ENCODE measurements at regions not wholly inside any gene's neighbourhood (a gene's known extent, or its start where the extent isn't known, plus 50 kb on each side); places are given as distances from the start of the nearest gene placed in this dataset.

GRCh38 chr15:75776065-75776423 lies 63.4 kb upstream of the CSPG4 start:
- no peak overlapping the region; the same call in 1 of the 2 replicates for H3K4me3 Mint-ChIP-seq
- DNase-seq (ENCODE audit: low spot score) (peak; percentile 36), ATAC-seq (no peak)
- POLR2A ChIA-PET, result no interaction called here
- peaks cover 14% of the 10 kb centered on the region for H3K27me3 Mint-ChIP-seq (ENCODE audit: low read depth)
- H3K4me1 Mint-ChIP-seq, result peaks cover 54% of the 10 kb centered on the region
- no peaks in the 10 kb centered on the region for H3K9me3 Mint-ChIP-seq
- peak overlapping the region; percentile 67; the same call in 1 of the 2 replicates for H3K27ac Mint-ChIP-seq
- TF ChIP-seq, protein P1, sequence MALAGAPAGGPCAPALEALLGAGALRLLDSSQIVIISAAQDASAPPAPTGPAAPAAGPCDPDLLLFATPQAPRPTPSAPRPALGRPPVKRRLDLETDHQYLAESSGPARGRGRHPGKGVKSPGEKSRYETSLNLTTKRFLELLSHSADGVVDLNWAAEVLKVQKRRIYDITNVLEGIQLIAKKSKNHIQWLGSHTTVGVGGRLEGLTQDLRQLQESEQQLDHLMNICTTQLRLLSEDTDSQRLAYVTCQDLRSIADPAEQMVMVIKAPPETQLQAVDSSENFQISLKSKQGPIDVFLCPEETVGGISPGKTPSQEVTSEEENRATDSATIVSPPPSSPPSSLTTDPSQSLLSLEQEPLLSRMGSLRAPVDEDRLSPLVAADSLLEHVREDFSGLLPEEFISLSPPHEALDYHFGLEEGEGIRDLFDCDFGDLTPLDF (CRISPR knock-in tag; IDR thresholded peaks at IDR 0.05), result no peak
- TF ChIP-seq TEAD1 (CRISPR knock-in tag; IDR thresholded peaks at IDR 0.05), result no peak
- no peak for TF ChIP-seq TCF7 (CRISPR knock-in tag; IDR thresholded peaks at IDR 0.05; ENCODE audit: low read depth)
- TF ChIP-seq, protein P2, sequence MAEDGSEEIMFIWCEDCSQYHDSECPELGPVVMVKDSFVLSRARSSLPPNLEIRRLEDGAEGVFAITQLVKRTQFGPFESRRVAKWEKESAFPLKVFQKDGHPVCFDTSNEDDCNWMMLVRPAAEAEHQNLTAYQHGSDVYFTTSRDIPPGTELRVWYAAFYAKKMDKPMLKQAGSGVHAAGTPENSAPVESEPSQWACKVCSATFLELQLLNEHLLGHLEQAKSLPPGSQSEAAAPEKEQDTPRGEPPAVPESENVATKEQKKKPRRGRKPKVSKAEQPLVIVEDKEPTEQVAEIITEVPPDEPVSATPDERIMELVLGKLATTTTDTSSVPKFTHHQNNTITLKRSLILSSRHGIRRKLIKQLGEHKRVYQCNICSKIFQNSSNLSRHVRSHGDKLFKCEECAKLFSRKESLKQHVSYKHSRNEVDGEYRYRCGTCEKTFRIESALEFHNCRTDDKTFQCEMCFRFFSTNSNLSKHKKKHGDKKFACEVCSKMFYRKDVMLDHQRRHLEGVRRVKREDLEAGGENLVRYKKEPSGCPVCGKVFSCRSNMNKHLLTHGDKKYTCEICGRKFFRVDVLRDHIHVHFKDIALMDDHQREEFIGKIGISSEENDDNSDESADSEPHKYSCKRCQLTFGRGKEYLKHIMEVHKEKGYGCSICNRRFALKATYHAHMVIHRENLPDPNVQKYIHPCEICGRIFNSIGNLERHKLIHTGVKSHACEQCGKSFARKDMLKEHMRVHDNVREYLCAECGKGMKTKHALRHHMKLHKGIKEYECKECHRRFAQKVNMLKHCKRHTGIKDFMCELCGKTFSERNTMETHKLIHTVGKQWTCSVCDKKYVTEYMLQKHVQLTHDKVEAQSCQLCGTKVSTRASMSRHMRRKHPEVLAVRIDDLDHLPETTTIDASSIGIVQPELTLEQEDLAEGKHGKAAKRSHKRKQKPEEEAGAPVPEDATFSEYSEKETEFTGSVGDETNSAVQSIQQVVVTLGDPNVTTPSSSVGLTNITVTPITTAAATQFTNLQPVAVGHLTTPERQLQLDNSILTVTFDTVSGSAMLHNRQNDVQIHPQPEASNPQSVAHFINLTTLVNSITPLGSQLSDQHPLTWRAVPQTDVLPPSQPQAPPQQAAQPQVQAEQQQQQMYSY (CRISPR knock-in tag; IDR thresholded peaks at IDR 0.05), result no peak
- TF ChIP-seq, protein P3, sequence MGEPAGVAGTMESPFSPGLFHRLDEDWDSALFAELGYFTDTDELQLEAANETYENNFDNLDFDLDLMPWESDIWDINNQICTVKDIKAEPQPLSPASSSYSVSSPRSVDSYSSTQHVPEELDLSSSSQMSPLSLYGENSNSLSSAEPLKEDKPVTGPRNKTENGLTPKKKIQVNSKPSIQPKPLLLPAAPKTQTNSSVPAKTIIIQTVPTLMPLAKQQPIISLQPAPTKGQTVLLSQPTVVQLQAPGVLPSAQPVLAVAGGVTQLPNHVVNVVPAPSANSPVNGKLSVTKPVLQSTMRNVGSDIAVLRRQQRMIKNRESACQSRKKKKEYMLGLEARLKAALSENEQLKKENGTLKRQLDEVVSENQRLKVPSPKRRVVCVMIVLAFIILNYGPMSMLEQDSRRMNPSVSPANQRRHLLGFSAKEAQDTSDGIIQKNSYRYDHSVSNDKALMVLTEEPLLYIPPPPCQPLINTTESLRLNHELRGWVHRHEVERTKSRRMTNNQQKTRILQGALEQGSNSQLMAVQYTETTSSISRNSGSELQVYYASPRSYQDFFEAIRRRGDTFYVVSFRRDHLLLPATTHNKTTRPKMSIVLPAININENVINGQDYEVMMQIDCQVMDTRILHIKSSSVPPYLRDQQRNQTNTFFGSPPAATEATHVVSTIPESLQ (CRISPR knock-in tag; IDR thresholded peaks at IDR 0.05), result no peak
- TF ChIP-seq CDX4 (CRISPR knock-in tag; IDR thresholded peaks at IDR 0.05; ENCODE audit: borderline replicate concordance), result no peak
- TF ChIP-seq JAZF1 (CRISPR knock-in tag; IDR thresholded peaks at IDR 0.05), result no peak
- no peak for TF ChIP-seq OVOL2 (CRISPR knock-in tag; IDR thresholded peaks at IDR 0.05; ENCODE audit: borderline replicate concordance)
- no peak for TF ChIP-seq MAX (CRISPR knock-in tag; IDR thresholded peaks at IDR 0.05)
- no peak for TF ChIP-seq ZNF396 (CRISPR knock-in tag; IDR thresholded peaks at IDR 0.05; ENCODE audit: borderline replicate concordance)
- TF ChIP-seq ZNF138 (CRISPR knock-in tag; conservative IDR thresholded peaks at IDR 0.05), result no peak
- TF ChIP-seq ZSCAN18 (CRISPR knock-in tag; IDR thresholded peaks at IDR 0.05), result no peak
- TF ChIP-seq ZNF671 (CRISPR knock-in tag; IDR thresholded peaks at IDR 0.05), result no peak
- TF ChIP-seq ELF4 (CRISPR knock-in tag; IDR thresholded peaks at IDR 0.05; ENCODE audit: low read depth), result no peak
- no peak for TF ChIP-seq RELA (CRISPR knock-in tag; IDR thresholded peaks at IDR 0.05; ENCODE audit: borderline replicate concordance)
- TF ChIP-seq JUN (CRISPR knock-in tag; IDR thresholded peaks at IDR 0.05), result no peak
- no peak for TF ChIP-seq ZNF219 (CRISPR knock-in tag; IDR thresholded peaks at IDR 0.05; ENCODE audit: borderline replicate concordance)
- no peak for TF ChIP-seq PRRX2 (CRISPR knock-in tag; IDR thresholded peaks at IDR 0.05)
- H3K36me3 Mint-ChIP-seq, result no peaks in the 10 kb centered on the region
- CTCF ChIA-PET, result interaction anchor here (0.8 to 2.7 kb wide), 2 partner anchors 10 to 43 kb away, joined by 3 to 17 read pairs; no protein-coding TSS in a partner anchor

All from WTC11 (cell line).